ENCODE measurements at regions not wholly inside any gene's neighbourhood (a gene's known extent, or its start where the extent isn't known, plus 50 kb on each side); places are given as distances from the start of the nearest gene placed in this dataset.
"Not testable (repeated sequence)": the region's sequence is repeated elsewhere in the genome, so short reads cannot be mapped to it uniquely, and the experiment has no call there.

GRCh38 chr15:70528270-70528706 lies 235.1 kb downstream of the UACA start:
- no peak for DNase-seq (ENCODE audit: low read depth, low spot score)
- H3K27ac ChIP-seq = no peak overlapping the region

GRCh38 chr15:70526974-70527325 lies 236.4 kb downstream of the UACA start:
- H3K27ac ChIP-seq = no peak overlapping the region
- DNase-seq (ENCODE audit: low read depth, low spot score) = no peak

- no peak overlapping the region for H3K27ac ChIP-seq
- DNase-seq (ENCODE audit: low read depth, low spot score) = peak; percentile 66
Measured at GRCh38 chr15:70526221-70526973, 237.0 kb downstream of the UACA start.

GRCh38 chr15:70525551-70525950 lies 237.8 kb downstream of the UACA start:
- DNase-seq (ENCODE audit: low read depth, low spot score) = no peak
- H3K27ac ChIP-seq = no peak overlapping the region

- DNase-seq (ENCODE audit: low read depth, low spot score) = no peak
Measured at GRCh38 chr15:70524470-70524869, 238.9 kb downstream of the UACA start.

GRCh38 chr15:70523616-70524015 lies 239.7 kb downstream of the UACA start:
- no peak overlapping the region for H3K27ac ChIP-seq
- DNase-seq (ENCODE audit: low read depth, low spot score) = no peak

More at GRCh38 chr15:70524470-70524869, 238.9 kb downstream of the UACA start:
- no peak overlapping the region for H3K27ac ChIP-seq

GRCh38 chr15:70523192-70523591 lies 240.2 kb downstream of the UACA start:
- no peak overlapping the region for H3K27ac ChIP-seq
- DNase-seq (ENCODE audit: low read depth, low spot score) = no peak

- DNase-seq (ENCODE audit: low read depth, low spot score) = no peak
- H3K27ac ChIP-seq = no peak overlapping the region
Measured at GRCh38 chr15:70522323-70522966, 240.9 kb downstream of the UACA start.

- DNase-seq (ENCODE audit: low read depth, low spot score) = no peak
- no peak overlapping the region for H3K27ac ChIP-seq
Measured at GRCh38 chr15:70521576-70522322, 241.6 kb downstream of the UACA start.

- DNase-seq (ENCODE audit: low read depth, low spot score) = no peak
Measured at GRCh38 chr15:70519616-70520015, 243.7 kb downstream of the UACA start.

GRCh38 chr15:70519004-70519365 lies 244.4 kb downstream of the UACA start:
- no peak for DNase-seq (ENCODE audit: low read depth, low spot score)
- no peak overlapping the region for H3K27ac ChIP-seq

More at GRCh38 chr15:70519616-70520015, 243.7 kb downstream of the UACA start:
- no peak overlapping the region for H3K27ac ChIP-seq

GRCh38 chr15:70518201-70519003 lies 245.0 kb downstream of the UACA start:
- H3K27ac ChIP-seq = no peak overlapping the region
- DNase-seq (ENCODE audit: low read depth, low spot score) = no peak

GRCh38 chr15:70517194-70517590 lies 246.2 kb downstream of the UACA start:
- no peak for DNase-seq (ENCODE audit: low read depth, low spot score)
- no peak overlapping the region for H3K27ac ChIP-seq

GRCh38 chr15:70516408-70517193 lies 246.8 kb downstream of the UACA start:
- no peak for DNase-seq (ENCODE audit: low read depth, low spot score)

GRCh38 chr15:70514251-70514650 lies 249.1 kb downstream of the UACA start:
- no peak overlapping the region for H3K27ac ChIP-seq
- no peak for DNase-seq (ENCODE audit: low read depth, low spot score)

More at GRCh38 chr15:70516408-70517193, 246.8 kb downstream of the UACA start:
- no peak overlapping the region for H3K27ac ChIP-seq

- no peak overlapping the region for H3K27ac ChIP-seq
- no peak for DNase-seq (ENCODE audit: low read depth, low spot score)
Measured at GRCh38 chr15:70513819-70514218, 249.5 kb downstream of the UACA start.

- H3K27ac ChIP-seq = no peak overlapping the region
- DNase-seq (ENCODE audit: low read depth, low spot score) = no peak
Measured at GRCh38 chr15:70512772-70513362, 250.5 kb downstream of the UACA start.

GRCh38 chr15:70511972-70512587 lies 251.3 kb downstream of the UACA start:
- H3K27ac ChIP-seq; DNase-seq (ENCODE audit: low read depth, low spot score): not testable (repeated sequence)

GRCh38 chr15:70510433-70510832 lies 252.9 kb downstream of the UACA start:
- no peak overlapping the region for H3K27ac ChIP-seq
- no peak for DNase-seq (ENCODE audit: low read depth, low spot score)

All from epithelial cell of prostate (primary cell).